Sigmoid colon (tissue), 4 donors: ENCODE measurements at regions not wholly inside any gene's neighbourhood (a gene's known extent, or its start where the extent isn't known, plus 50 kb on each side); places are given as distances from the start of the nearest gene placed in this dataset.

Experiments used
- EP300 ChIP-seq, 4 donors: sonication (generic); formaldehyde crosslinking; IDR thresholded peaks; one replicate each; pipeline ENCODE4 v1.6.1; 2017; ENCODE audit warnings: antibody characterized with exemption in 4 of 4
- POLR2A ChIP-seq, 2 donors: fragments of 450-650 bp; IDR thresholded peaks; one replicate each; pipeline ENCODE4 v1.6.1; 2016; ENCODE audit warnings: antibody characterized with exemption in 2 of 2, mild to moderate bottlenecking in 2 of 2, moderate library complexity in 2 of 2
- TF ChIP-seq, protein P1 (sequence below), 4 experiments: fragments of 450-650 bp in 3 of 4; fragments of 200-600 bp in 1 of 4; IDR thresholded peaks; one replicate each; pipeline ENCODE4 v1.5.1; 2016 to 2019; ENCODE audit warnings: antibody characterized with exemption in 4 of 4, mild to moderate bottlenecking in 3 of 4, moderate library complexity in 2 of 4

DNA sequence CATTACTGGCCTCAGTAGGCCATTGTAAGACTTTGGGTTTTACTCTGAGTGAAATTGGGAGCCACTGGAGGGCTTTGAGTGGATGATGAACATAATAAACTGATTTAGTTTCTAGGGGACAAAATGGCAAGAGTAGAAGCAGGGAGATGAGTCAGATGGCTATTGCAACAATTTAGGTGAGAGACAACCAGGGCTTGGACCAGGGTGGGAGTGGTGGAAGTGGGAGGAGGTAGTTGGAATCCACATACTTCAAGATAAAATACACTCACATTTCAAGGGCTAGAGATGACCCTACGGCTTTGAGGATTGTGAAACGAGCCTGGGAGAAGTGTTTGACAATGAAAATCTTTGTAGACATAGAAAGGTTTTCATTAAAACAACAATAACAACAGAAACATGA lies 136.3 kb downstream of the ACTBL2 start:
- TF ChIP-seq, protein P1, sequence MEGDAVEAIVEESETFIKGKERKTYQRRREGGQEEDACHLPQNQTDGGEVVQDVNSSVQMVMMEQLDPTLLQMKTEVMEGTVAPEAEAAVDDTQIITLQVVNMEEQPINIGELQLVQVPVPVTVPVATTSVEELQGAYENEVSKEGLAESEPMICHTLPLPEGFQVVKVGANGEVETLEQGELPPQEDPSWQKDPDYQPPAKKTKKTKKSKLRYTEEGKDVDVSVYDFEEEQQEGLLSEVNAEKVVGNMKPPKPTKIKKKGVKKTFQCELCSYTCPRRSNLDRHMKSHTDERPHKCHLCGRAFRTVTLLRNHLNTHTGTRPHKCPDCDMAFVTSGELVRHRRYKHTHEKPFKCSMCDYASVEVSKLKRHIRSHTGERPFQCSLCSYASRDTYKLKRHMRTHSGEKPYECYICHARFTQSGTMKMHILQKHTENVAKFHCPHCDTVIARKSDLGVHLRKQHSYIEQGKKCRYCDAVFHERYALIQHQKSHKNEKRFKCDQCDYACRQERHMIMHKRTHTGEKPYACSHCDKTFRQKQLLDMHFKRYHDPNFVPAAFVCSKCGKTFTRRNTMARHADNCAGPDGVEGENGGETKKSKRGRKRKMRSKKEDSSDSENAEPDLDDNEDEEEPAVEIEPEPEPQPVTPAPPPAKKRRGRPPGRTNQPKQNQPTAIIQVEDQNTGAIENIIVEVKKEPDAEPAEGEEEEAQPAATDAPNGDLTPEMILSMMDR (IDR thresholded peaks at IDR 0.05) = no peak
- TF ChIP-seq EP300 (IDR thresholded peaks at IDR 0.05) = no peak
- TF ChIP-seq POLR2A (IDR thresholded peaks at IDR 0.05) = no peak
